ENCODE measurements at regions not wholly inside any gene's neighbourhood (a gene's known extent, or its start where the extent isn't known, plus 50 kb on each side); places are given as distances from the start of the nearest gene placed in this dataset.

DNA sequence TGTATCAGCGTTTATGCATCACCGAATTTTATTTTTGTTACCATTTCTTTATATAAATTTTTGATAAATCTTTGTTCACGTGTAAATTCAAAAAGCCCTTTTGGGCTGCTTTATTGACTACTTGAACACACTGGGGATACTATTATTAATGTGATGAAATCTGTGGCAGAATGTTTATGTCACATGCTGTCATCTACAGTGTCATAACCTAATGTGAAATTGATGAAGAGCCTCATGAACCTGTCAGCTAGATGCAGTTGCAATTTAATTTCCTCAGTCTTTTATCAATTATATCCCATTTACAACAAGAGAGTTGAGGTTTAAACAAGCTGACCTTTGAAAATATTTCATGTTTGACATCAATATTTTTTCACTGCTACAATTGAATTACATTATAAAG, 1100.4 kb upstream of the COX7C start:
- BruUV-seq (replicated peaks), result no TSS peak
- CTCF ChIA-PET, result no interaction called here
- H3K9me3 ChIP-seq (ENCODE audit: control insufficient read depth, insufficient read depth, low read depth, low read length), result no peaks in the 10 kb centered on the region
- no peaks in the 10 kb centered on the region for H3K27me3 ChIP-seq (ENCODE audit: control insufficient read depth, insufficient read depth, low read length)
- in situ Hi-C loops (cut with HindIII; ENCODE audit: low pct_unique_long_range_greater_than_20kb, low sequenced_read_pairs) (no loop called here), intact Hi-C loops (cut with micrococcal nuclease; ENCODE audit: unreplicated experiment) (no loop called here)
- DNase-seq (ENCODE audit: low read depth, low spot score) (no peak), ATAC-seq (no peak)
- POLR2A ChIA-PET, result no interaction called here
- no peaks in the 10 kb centered on the region for H3K36me3 ChIP-seq (ENCODE audit: control insufficient read depth, insufficient read depth, low read length)
- no peak overlapping the region for H3K4me3 ChIP-seq (ENCODE audit: low read depth in 2 of 2, low read length in 2 of 2)
- no peaks in the 10 kb centered on the region for H3K4me1 ChIP-seq (ENCODE audit: control insufficient read depth, insufficient read depth, low read length)
- TF ChIP-seq POLR2AphosphoS5 (IDR thresholded peaks at IDR 0.05; ENCODE audit: low read depth, low read length) (no peak), TCF7L2 (IDR thresholded peaks at IDR 0.05; ENCODE audit: low read depth, low read length) (no peak)
- TF ChIP-seq, protein P1, sequence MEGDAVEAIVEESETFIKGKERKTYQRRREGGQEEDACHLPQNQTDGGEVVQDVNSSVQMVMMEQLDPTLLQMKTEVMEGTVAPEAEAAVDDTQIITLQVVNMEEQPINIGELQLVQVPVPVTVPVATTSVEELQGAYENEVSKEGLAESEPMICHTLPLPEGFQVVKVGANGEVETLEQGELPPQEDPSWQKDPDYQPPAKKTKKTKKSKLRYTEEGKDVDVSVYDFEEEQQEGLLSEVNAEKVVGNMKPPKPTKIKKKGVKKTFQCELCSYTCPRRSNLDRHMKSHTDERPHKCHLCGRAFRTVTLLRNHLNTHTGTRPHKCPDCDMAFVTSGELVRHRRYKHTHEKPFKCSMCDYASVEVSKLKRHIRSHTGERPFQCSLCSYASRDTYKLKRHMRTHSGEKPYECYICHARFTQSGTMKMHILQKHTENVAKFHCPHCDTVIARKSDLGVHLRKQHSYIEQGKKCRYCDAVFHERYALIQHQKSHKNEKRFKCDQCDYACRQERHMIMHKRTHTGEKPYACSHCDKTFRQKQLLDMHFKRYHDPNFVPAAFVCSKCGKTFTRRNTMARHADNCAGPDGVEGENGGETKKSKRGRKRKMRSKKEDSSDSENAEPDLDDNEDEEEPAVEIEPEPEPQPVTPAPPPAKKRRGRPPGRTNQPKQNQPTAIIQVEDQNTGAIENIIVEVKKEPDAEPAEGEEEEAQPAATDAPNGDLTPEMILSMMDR (IDR thresholded peaks at IDR 0.05), result no peak
- H3K27ac ChIP-seq (ENCODE audit: low read length), result no peak overlapping the region

DNA sequence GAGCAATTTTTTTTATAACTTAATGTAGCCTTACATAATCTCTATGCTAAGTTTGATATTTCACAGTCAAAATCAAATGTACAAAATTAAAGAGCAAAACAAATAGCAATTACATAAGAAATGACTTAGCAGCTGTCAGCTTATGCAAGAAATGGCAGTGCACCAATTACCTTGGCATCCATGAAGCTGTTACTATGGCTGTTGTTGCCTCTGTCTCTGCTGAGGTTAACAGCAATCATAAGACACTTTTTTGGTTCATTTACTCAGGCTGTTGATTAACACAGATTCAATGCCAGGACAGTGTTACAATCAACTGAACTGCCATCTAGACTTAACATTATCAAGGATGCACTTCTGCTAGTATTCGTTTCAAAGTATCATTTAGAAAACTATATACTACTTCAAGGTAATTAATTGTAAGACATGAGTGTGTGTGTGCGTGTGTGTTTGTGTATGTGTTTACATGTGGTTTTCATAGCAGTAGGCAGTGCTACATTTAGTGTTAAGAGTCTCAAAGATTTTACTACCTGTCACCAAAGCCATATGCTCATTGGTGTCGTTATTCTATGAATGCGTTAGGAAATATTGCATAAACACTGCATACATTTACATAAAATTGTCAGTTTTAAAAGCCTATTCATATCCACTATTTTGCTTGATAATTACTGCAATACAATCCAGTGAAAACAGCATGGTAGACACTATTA, 1084.2 kb upstream of the COX7C start:
- POLR2A ChIA-PET, result no interaction called here

More for the DNA sequence above, 1084.2 kb upstream of the COX7C start:
- CTCF ChIA-PET, result no interaction called here
- in situ Hi-C loops (cut with HindIII; ENCODE audit: low pct_unique_long_range_greater_than_20kb, low sequenced_read_pairs) (no loop called here), intact Hi-C loops (cut with micrococcal nuclease; ENCODE audit: unreplicated experiment) (no loop called here)
- H3K4me3 ChIP-seq (ENCODE audit: low read depth in 2 of 2, low read length in 2 of 2), result no peak overlapping the region
- H3K4me1 ChIP-seq (ENCODE audit: control insufficient read depth, insufficient read depth, low read length), result no peaks in the 10 kb centered on the region
- H3K27me3 ChIP-seq (ENCODE audit: control insufficient read depth, insufficient read depth, low read length), result no peaks in the 10 kb centered on the region
- no peaks in the 10 kb centered on the region for H3K9me3 ChIP-seq (ENCODE audit: control insufficient read depth, insufficient read depth, low read depth, low read length)
- no TSS peak for BruUV-seq (replicated peaks)
- no peaks in the 10 kb centered on the region for H3K36me3 ChIP-seq (ENCODE audit: control insufficient read depth, insufficient read depth, low read length)
- ATAC-seq, result no peak
- H3K27ac ChIP-seq (ENCODE audit: low read length), result no peak overlapping the region
- no peak for DNase-seq (ENCODE audit: low read depth, low spot score)
- TF ChIP-seq SIN3A (IDR thresholded peaks at IDR 0.05; ENCODE audit: borderline replicate concordance, insufficient read depth, low read depth, low read length) (no peak), TCF7L2 (IDR thresholded peaks at IDR 0.05; ENCODE audit: low read depth, low read length) (no peak), POLR2AphosphoS5 (IDR thresholded peaks at IDR 0.05; ENCODE audit: low read depth, low read length) (no peak)
- TF ChIP-seq, protein P2, sequence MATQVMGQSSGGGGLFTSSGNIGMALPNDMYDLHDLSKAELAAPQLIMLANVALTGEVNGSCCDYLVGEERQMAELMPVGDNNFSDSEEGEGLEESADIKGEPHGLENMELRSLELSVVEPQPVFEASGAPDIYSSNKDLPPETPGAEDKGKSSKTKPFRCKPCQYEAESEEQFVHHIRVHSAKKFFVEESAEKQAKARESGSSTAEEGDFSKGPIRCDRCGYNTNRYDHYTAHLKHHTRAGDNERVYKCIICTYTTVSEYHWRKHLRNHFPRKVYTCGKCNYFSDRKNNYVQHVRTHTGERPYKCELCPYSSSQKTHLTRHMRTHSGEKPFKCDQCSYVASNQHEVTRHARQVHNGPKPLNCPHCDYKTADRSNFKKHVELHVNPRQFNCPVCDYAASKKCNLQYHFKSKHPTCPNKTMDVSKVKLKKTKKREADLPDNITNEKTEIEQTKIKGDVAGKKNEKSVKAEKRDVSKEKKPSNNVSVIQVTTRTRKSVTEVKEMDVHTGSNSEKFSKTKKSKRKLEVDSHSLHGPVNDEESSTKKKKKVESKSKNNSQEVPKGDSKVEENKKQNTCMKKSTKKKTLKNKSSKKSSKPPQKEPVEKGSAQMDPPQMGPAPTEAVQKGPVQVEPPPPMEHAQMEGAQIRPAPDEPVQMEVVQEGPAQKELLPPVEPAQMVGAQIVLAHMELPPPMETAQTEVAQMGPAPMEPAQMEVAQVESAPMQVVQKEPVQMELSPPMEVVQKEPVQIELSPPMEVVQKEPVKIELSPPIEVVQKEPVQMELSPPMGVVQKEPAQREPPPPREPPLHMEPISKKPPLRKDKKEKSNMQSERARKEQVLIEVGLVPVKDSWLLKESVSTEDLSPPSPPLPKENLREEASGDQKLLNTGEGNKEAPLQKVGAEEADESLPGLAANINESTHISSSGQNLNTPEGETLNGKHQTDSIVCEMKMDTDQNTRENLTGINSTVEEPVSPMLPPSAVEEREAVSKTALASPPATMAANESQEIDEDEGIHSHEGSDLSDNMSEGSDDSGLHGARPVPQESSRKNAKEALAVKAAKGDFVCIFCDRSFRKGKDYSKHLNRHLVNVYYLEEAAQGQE (IDR thresholded peaks at IDR 0.05; ENCODE audit: insufficient read depth in 1 of 2, low read depth in 2 of 2, low read length in 1 of 2), result no peak
- TF ChIP-seq, protein P1 (IDR thresholded peaks at IDR 0.05), result no peak

Data from Panc1 (cell line).